NCI-H2081 (cell line): ENCODE measurements at regions not wholly inside any gene's neighbourhood (a gene's known extent, or its start where the extent isn't known, plus 50 kb on each side); places are given as distances from the start of the nearest gene placed in this dataset.
"Not testable (repeated sequence)": the region's sequence is repeated elsewhere in the genome, so short reads cannot be mapped to it uniquely, and the experiment has no call there.

ENCODE experiments used
- DNase-seq, 2 experiments: peaks; one replicate each; lab custom pipeline; 2025; lab: John Stamatoyannopoulos, UW

- DNase-seq, result no peak
These were observed 128.8 kb downstream of the ADSS2 start for GRCh38 chr1:244322791-244323521.

GRCh38 chr1:244324176-244324883 lies 127.4 kb downstream of the ADSS2 start:
- no peak for DNase-seq

GRCh38 chr1:244325056-244325758 lies 126.5 kb downstream of the ADSS2 start:
- no peak for DNase-seq

GRCh38 chr1:244326757-244327156 lies 125.0 kb downstream of the ADSS2 start:
- DNase-seq, result peak; percentile 77 to 95

GRCh38 chr1:244327533-244327932 lies 124.2 kb downstream of the ADSS2 start:
- peak in 1 of 2 experiments; percentile 24 for DNase-seq

GRCh38 chr1:244328476-244328875 lies 123.2 kb downstream of the ADSS2 start:
- no peak for DNase-seq

- DNase-seq, result no peak
These were observed 122.0 kb downstream of the ADSS2 start for GRCh38 chr1:244329591-244330317.

- no peak for DNase-seq
These were observed 121.4 kb downstream of the ADSS2 start for GRCh38 chr1:244330318-244330625.

- DNase-seq, result not testable (repeated sequence)
These were observed 118.9 kb downstream of the ADSS2 start for GRCh38 chr1:244332761-244333160.

GRCh38 chr1:244334315-244334714 lies 117.4 kb downstream of the ADSS2 start:
- peak in 1 of 2 experiments; percentile 44 for DNase-seq

GRCh38 chr1:244334842-244335241 lies 116.9 kb downstream of the ADSS2 start:
- not testable (repeated sequence) for DNase-seq

GRCh38 chr1:244335456-244335855 lies 116.3 kb downstream of the ADSS2 start:
- no peak for DNase-seq

- no peak for DNase-seq
These were observed 115.3 kb downstream of the ADSS2 start for GRCh38 chr1:244336232-244336899.

- no peak for DNase-seq
These were observed 113.9 kb downstream of the ADSS2 start for GRCh38 chr1:244337839-244338238.

GRCh38 chr1:244339073-244339692 lies 112.5 kb downstream of the ADSS2 start:
- no peak for DNase-seq

- no peak for DNase-seq
These were observed 111.9 kb downstream of the ADSS2 start for GRCh38 chr1:244339776-244340175.

- DNase-seq, result no peak
These were observed 111.3 kb downstream of the ADSS2 start for GRCh38 chr1:244340396-244340795.

GRCh38 chr1:244341455-244342450 lies 110.0 kb downstream of the ADSS2 start:
- DNase-seq, result peak; percentile 92 to 99

GRCh38 chr1:244344001-244344400 lies 107.7 kb downstream of the ADSS2 start:
- no peak for DNase-seq
